ENCODE measurements at regions not wholly inside any gene's neighbourhood (a gene's known extent, or its start where the extent isn't known, plus 50 kb on each side); places are given as distances from the start of the nearest gene placed in this dataset.
A peak's percentile ranks its signal among the peaks of the same experiment; 100 is the strongest.

DNA sequence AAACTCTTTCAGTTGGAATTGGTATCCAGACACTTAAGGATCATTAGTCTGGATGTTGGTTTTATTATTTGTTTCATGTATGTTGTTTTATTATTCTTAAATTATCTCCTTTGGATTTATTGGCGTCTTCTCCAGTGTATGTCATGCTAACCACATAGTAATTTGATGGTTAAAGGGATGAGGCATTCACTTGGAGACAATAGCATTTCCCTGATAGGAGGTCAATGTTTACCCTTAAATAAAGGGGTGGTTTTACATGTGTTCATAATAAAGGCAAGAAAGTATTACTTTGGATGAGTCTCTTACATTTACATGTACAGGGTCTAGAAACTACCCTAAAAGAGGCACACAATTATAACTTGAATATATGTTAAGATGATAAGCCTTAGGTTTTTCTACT, 51.2 kb upstream of the RNF144B start:
- DNase-seq: no peak

DNA sequence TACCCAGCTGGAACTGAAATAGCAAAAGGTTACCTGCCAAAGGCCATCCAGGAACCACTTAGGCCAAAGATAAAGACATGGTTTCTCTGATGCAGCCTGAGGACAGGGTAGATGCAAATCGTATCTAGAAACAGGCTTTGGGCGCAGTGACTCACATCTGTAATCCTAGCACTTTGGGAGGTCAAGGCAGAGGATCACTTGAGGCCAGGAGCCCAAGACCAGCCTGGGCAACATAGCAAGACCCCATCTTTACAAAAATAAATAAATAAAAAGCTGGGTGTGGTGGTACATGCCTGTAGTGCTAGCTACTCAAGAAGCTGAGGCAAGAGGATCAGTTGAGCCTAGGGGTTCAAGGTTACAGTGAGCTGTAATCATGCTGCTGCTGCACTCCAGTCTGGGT, 52.9 kb upstream of the RNF144B start:
- DNase-seq: no peak

DNA sequence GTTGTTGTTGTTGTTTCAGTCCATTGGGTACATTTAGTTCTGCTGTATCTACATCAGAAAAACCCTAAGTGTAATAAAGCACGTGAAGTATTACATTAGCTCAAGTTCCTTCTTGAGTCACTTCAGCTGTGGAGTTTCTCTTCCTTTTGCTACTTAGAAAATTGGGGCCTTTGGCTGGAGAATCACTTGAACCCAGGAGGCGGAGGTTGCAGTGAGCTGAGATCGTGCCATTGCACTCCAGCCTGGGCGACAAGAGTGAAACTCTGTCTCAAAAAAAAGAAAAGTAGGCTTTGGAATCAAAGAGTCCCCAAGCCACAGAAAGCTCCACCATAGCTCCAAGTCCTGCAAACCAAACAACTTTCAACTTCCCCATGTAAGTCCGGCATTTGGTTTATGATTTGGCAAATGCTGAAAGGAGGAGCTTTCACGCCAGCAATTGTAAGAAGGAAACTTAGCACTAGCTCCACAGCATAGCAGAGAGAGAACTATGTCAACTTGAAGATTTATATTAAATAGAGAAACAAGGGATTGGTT, 56.5 kb upstream of the RNF144B start:
- DNase-seq: no peak

DNA sequence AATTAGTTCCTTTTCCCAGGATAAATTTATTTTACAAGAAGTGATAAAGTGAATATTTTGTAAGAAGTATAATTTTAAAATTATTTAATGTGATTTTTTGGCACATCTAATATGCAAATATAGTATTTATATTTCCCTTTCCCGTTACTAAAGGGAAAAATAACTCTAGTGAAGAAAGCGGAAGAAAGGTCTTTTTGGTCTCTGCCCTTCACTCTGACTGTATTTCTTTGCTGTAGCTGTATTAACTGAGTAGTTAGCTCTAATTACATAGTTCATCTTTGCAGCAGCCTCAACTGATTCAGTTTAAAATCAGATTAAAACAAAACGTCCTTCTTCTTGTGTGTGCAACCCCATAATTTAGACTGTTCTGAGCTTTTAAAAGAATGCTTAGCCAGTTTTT, 57.4 kb upstream of the RNF144B start:
- DNase-seq: no peak

DNA sequence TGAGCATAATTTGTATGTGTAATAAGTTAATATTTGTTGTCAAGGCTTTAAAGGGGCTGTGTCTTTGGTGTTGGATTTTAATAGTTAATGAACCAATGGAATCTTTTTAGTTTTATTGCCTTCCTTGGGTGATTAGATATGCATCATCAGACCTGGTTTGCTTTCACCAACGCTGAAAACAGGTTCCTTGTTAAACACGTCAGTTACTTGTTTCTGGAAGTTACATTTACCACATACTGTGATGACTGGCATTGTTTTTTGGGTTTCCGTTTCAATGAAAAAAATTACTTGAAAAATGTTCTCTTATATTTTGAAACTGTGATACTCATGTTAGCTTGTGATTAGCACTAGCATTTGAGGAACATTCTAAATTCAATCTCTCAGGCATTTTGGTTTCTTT, 58.6 kb upstream of the RNF144B start:
- DNase-seq: no peak

DNA sequence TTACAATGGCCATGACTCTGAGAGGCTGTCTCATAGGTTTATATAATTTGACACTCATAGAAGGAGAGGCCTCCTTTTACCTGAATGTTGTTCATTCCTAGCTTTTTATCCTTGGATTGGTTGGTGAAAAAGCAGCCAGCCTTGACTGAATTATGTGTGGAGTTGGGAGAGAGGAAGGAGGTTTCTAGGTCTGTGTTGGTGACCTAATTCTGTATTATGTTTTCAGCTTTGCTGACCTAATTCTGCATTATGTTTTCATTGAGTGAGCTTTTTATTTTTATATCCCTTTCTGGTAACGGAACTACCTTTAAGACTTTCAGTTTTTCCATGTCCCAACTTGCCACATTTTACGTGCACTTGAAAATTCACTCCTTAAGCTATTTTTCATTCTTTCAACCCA, 59.1 kb upstream of the RNF144B start:
- DNase-seq: no peak

DNA sequence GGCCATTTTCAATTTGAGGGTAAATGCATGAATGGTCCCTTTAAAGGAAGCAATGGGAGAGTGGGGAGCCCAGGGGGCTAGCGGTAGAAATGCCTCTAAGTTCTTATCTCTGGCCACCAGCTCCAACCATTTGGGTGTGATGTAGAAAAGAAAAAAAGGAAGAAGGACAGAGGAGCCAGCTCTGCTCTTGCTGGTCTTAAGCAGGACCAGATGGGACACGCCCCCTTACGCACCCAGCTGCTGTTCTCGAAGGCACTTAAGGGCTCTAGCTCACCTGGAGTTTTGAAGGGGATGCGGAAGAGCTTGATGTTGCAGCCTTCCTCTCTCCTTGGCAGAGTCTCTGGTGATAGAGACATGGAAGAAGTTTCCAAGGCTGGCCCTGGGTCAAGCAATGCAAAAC, 59.5 kb upstream of the RNF144B start:
- DNase-seq: no peak

DNA sequence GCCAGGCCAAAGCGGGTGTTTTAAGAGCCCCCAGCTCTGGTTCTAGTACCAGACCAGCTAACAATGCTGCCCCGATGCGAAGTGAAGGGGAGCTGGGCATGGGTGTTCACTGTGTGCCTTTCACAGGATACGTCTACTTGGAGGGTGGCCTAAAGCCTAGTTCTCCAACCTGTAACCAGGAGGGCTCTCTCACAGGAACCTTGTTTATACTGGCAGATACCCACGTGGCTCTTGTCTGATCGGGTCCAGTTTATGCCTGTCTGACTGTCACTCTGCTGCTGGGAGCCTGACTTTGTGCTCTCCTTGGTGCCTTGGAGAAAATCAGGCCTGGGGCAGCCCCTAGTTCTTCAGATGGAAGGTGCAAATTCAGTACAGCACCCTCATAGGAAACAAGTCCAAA, 60.2 kb upstream of the RNF144B start:
- no peak for DNase-seq

DNA sequence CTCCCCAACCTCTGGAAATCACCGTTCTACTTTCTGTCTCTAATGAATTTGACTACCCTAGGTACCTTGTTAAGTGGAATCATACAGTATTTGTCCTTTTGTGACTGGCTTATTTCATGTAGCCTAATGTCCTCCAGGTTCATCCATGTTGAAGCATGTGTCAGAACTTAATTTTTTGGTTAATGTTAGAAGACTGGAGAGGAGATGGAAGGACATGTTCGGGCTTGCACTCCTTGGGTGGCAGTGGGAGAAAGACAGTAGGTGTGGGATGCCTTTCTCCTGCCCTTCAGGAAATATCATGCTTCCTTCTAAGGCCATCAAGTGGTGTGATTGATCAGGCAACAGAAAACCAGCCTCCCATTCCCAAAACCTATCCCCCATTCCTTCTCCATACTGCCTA, 61.1 kb upstream of the RNF144B start:
- no peak for DNase-seq

DNA sequence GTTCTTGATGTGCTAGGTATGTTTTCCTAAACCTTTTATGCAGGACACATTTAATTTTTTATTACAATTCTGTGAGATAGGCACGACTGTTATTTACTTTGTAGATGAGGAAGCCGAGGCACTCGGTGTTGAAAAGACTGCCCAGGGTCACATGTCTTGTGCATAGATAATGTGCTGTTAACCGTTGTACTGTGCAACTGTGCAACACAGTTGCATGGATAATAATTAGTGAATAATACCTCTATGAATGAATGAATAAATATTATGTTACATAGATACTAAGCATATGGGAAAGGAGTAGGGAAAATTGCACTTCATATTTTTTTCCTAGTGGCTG, 60.3 kb upstream of the DEK start:
- DNase-seq: no peak

DNA sequence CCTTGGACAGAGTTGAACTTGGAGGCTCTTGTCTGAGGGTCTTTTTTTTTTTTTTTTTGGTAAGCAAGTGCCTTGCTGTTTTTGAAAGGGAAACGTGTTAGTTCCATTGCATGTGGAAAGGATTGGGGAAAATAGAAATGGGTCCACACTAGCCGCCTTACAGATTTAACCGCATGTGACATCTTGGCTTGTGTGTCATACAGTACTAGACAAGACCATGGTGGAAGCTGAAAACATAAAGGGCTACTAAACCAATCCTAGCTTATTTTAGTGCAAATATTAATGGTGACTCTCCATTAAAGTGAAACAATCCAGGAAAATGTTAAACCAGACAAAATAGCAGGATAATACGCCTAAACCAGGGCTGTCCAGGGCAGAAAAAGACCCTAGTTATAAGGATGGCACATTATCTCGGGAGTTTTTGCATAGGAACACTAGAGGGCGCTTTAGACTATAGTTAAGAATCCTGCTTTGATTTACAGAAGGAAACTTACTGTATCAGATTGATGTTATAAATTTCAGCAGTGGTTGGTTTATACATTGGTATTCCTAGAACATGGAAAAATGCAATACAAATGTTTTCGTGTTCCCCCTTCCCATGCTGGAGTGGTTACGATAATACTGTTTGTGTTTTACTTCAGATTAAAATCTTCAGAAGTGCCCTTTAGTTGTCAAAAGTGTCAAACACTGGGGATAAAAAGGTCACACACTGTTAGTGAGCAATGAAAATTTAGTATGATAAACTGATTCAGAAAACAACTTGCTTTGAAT, 59.8 kb upstream of the DEK start:
- peak in 3 of 6 experiments; percentile 17 to 67 (median 49) for DNase-seq

DNA sequence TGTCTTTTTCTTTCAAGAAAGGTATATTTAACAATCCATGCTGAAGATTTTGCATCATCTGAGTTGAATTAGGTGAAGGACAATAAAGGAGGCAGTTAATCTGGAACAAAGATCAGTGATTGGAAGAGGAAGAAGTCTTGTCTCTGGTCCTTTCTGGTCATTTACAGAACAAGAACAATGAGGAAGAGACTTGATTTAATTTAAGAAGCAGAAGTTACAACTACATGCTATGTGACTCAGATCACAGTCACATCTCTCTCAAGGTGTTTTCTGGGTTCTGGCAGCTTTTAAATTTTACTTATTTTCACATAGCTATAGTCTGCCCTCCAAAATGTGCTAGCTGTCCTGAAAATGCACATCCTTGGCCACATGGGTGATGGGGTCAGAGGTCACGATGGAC, 53.5 kb upstream of the DEK start:
- DNase-seq: no peak

DNA sequence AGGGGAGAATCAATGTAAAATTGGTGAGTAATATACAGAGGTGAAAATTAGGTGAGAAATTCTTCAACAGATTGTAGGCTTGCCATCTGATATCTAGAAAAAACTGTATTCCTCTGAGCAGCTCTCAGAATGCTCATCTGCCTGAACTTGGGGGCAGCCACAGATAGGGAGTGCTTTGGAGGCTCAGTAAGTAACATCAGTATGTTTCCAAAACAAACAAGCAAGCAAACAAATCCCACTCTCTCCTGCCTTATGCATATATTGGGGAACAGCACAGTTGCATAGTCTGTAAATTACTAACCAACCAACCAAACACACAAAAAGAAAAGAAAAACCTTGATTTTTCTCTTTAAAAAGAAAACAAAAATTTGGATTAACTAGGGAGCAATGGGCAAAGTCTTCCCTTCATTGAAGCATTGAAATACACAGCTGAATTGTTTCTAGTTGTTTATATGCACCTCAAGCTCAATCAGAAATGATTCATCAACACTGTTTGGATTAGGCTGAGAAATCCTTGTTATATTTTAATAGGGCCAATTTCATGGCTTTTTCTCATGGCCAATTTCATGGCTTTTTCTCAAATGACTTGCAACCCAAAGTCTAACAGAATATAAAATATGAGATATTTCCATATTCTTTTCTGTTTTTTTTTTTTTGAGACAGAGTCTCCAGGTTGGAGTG, 50.1 kb upstream of the DEK start:
- DNase-seq: no peak

All from stimulated activated naive CD4-positive, alpha-beta T cell (primary cell).